GM23248 (cell line): ENCODE measurements at regions not wholly inside any gene's neighbourhood (a gene's known extent, or its start where the extent isn't known, plus 50 kb on each side); places are given as distances from the start of the nearest gene placed in this dataset.

Experiments used
- EZH2 ChIP-seq: fragments of 200-600 bp; sonication (generic); IDR thresholded peaks from 2 replicates; pipeline ENCODE4 v1.6.1; 2018; ENCODE audit warnings: antibody characterized with exemption, mild to moderate bottlenecking; ENCODE audit not compliant: insufficient read depth, poor library complexity, severe bottlenecking
- EZH2phosphoT487 ChIP-seq: fragments of 200-600 bp; sonication (generic); IDR thresholded peaks from 2 replicates; pipeline ENCODE4 v1.6.1; 2018; ENCODE audit warnings: antibody characterized with exemption, moderate library complexity, mild to moderate bottlenecking, low read depth; ENCODE audit not compliant: insufficient read depth

GRCh38 chr14:65937960-65938316 is 525.4 kb downstream of the FUT8 start:
- no peak for TF ChIP-seq EZH2
- TF ChIP-seq EZH2phosphoT487, result no peak
